ENCODE measurements at regions not wholly inside any gene's neighbourhood (a gene's known extent, or its start where the extent isn't known, plus 50 kb on each side); places are given as distances from the start of the nearest gene placed in this dataset.

DNA sequence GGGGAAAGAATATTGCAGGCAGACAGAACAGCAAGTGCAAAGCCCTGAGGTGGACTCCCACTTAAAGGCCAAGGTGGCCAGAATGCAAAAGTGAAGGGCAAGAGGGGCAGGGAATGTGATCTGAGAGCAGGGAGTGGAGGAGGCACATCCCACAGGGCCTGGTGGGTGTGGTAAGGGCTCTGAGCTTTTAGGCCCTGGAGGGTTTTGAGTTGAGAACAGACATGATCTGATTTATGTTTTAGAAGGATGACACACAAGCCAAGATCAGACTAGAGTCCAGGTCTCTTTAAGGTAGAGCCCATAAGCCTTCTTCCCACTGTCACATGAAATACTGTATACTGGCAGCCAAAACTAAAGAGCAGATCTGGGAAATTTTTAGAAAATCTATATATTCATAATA lies 162.5 kb downstream of the SLC38A4 start:
- TF ChIP-seq, protein P1, sequence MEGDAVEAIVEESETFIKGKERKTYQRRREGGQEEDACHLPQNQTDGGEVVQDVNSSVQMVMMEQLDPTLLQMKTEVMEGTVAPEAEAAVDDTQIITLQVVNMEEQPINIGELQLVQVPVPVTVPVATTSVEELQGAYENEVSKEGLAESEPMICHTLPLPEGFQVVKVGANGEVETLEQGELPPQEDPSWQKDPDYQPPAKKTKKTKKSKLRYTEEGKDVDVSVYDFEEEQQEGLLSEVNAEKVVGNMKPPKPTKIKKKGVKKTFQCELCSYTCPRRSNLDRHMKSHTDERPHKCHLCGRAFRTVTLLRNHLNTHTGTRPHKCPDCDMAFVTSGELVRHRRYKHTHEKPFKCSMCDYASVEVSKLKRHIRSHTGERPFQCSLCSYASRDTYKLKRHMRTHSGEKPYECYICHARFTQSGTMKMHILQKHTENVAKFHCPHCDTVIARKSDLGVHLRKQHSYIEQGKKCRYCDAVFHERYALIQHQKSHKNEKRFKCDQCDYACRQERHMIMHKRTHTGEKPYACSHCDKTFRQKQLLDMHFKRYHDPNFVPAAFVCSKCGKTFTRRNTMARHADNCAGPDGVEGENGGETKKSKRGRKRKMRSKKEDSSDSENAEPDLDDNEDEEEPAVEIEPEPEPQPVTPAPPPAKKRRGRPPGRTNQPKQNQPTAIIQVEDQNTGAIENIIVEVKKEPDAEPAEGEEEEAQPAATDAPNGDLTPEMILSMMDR (conservative IDR thresholded peaks at IDR 0.05; ENCODE audit: low read depth, low read length), result no peak
- no peak for TF ChIP-seq EZH2 (IDR thresholded peaks at IDR 0.05; ENCODE audit: borderline replicate concordance, low read depth, low read length, poor library complexity, severe bottlenecking)
